IMR-90 (cell line): ENCODE measurements at regions not wholly inside any gene's neighbourhood (a gene's known extent, or its start where the extent isn't known, plus 50 kb on each side); places are given as distances from the start of the nearest gene placed in this dataset.

Source experiments
- BHLHE40 ChIP-seq: fragments of 150-350 bp; IDR thresholded peaks from 2 replicates; pipeline ENCODE4 v1.6.1; 2016; ENCODE audit warnings: mild to moderate bottlenecking, low read depth, low read length
- CEBPB ChIP-seq: IDR thresholded peaks from 2 replicates; pipeline ENCODE4 v1.6.1; 2012; ENCODE audit warnings: low read depth, low read length, improper control_type of control experiment
- CHD1 ChIP-seq: IDR thresholded peaks from 2 replicates; pipeline ENCODE4 v1.6.1; 2012; ENCODE audit warnings: low read depth, low read length, improper control_type of control experiment
- CTCF ChIP-seq: conservative IDR thresholded peaks from 2 replicates; pipeline ENCODE4 v1.5.1; 2012; ENCODE audit warnings: mild to moderate bottlenecking, low read depth, low read length, improper control_type of control experiment
- MAFK ChIP-seq: IDR thresholded peaks from 2 replicates; pipeline ENCODE4 v1.6.1; 2012; ENCODE audit warnings: low read depth, low read length, improper control_type of control experiment
- MAZ ChIP-seq: IDR thresholded peaks from 2 replicates; pipeline ENCODE4 v1.6.1; 2012; ENCODE audit warnings: low read depth, mild to moderate bottlenecking, low read length, improper control_type of control experiment, moderate library complexity, borderline replicate concordance
- MXI1 ChIP-seq: IDR thresholded peaks from 2 replicates; pipeline ENCODE4 v1.6.1; 2012; ENCODE audit warnings: low read depth, mild to moderate bottlenecking, low read length, moderate library complexity, borderline replicate concordance
- POLR2A ChIP-seq: IDR thresholded peaks from 2 replicates; pipeline ENCODE4 v1.6.1; 2012; ENCODE audit warnings: mild to moderate bottlenecking, low read depth, low read length
- RAD21 ChIP-seq: IDR thresholded peaks from 2 replicates; pipeline ENCODE4 v1.6.1; 2012; ENCODE audit warnings: low read length, improper control_type of control experiment
- RFX5 ChIP-seq: IDR thresholded peaks from 2 replicates; pipeline ENCODE4 v1.8.0; 2012; ENCODE audit warnings: low read depth, mild to moderate bottlenecking, low read length, moderate library complexity
- SMC3 ChIP-seq: fragments of 150-350 bp; IDR thresholded peaks from 2 replicates; pipeline ENCODE4 v1.6.1; 2016; ENCODE audit warnings: low read depth, mild to moderate bottlenecking, antibody characterized with exemption, low read length, moderate library complexity
- USF2 ChIP-seq: fragments of 150-350 bp; IDR thresholded peaks from 2 replicates; pipeline ENCODE4 v1.6.1; 2017; ENCODE audit warnings: mild to moderate bottlenecking, antibody characterized with exemption, low read length, low read depth

- TF ChIP-seq CTCF (no peak), POLR2A (no peak), USF2 (no peak), BHLHE40 (no peak), MAFK (no peak), RAD21 (no peak), MXI1 (no peak), CEBPB (no peak), MAZ (no peak), RFX5 (no peak), CHD1 (no peak), SMC3 (no peak)
These were observed 210.0 kb upstream of the SEL1L start for GRCh38 chr14:81743605-81744004.
